HCT116 (cell line): ENCODE measurements at regions not wholly inside any gene's neighbourhood (a gene's known extent, or its start where the extent isn't known, plus 50 kb on each side); places are given as distances from the start of the nearest gene placed in this dataset.

Experiments
- ATAC-seq: fragments of 200-7000 bp; cut with Tn5 transposase; 2 replicates; pipeline ENCODE4 v1.9.1; 2020; ENCODE audit warnings: mild to moderate bottlenecking, moderate library complexity
- BruUV-seq: library from RNA; stranded (reverse); fragments of 400-500 nt; replicated peaks from 2 replicates; lab custom pipeline; 2021; lab: Mats Ljungman, UMichigan
- CTCF ChIA-PET: fragments of 300-600 bp; sonication (Branson Sonifier 250); formaldehyde crosslinking; loops from one replicate; lab custom pipeline; 2021; ENCODE audit warnings: antibody characterized with exemption; lab: Charles Lee
- POLR2A ChIA-PET: fragments of 300-600, 350-600 bp; sonication (Branson Sonifier 250); formaldehyde crosslinking; loops from one replicate; lab custom pipeline; 2021; ENCODE audit warnings: antibody characterized with exemption; lab: Charles Lee
- RAD21 ChIA-PET, 2 experiments: fragments of 300-600 bp; sonication (Branson Sonifier 250); formaldehyde crosslinking; loops; one replicate each; lab custom pipeline; 2023; ENCODE audit warnings: low total read pairs in 2 of 2; ENCODE audit not compliant: uncharacterized antibody in 2 of 2, unreplicated experiment in 2 of 2, low non-redundant PET in 1 of 2; lab: Charles Lee
- DNase-seq: peaks from one replicate; pipeline ENCODE4 v3.0.0-alpha.2; 2010; ENCODE audit warnings: low read depth, low spot score
- H2AFZ ChIP-seq: fragments of 200-600 bp; shearing (Covaris generic), sonication (generic); 2 replicates; pipeline ENCODE4 v1.6.1; 2017; ENCODE audit warnings: low read depth, mixed run types, mixed read lengths, antibody characterized with exemption, low read length; ENCODE audit not compliant: poor library complexity, severe bottlenecking
- H3K27ac ChIP-seq: 2 replicates; pipeline ENCODE4 v1.5.1; 2012; ENCODE audit warnings: low read depth, low read length
- H3K27me3 ChIP-seq: fragments of 200-600 bp; sonication (generic); 2 replicates; pipeline ENCODE4 v1.6.1; 2016; ENCODE audit warnings: mixed run types, low read length, mixed read lengths; ENCODE audit not compliant: insufficient read depth
- H3K36me3 ChIP-seq, 2 experiments: fragments of 200-500 bp in 1 of 2; fragments of 200-600 bp in 1 of 2; sonication (Bioruptor generic) in 1 of 2; sonication (generic) in 1 of 2; 2 replicates each; pipeline versions ENCODE4 v1.5.1 to v1.6.1; 2014 to 2016; ENCODE audit warnings: low read length in 2 of 2, inconsistent platforms in 1 of 2, mixed read lengths in 1 of 2, mixed run types in 1 of 2; ENCODE audit not compliant: insufficient read depth in 2 of 2, control insufficient read depth in 1 of 2
- H3K4me1 ChIP-seq, 2 experiments: fragments of 200-600 bp in 1 of 2; sonication (generic) in 1 of 2; 2 replicates each; pipeline versions ENCODE4 v1.5.1 to v1.6.1; 2012 to 2017; ENCODE audit warnings: low read length in 2 of 2, inconsistent platforms in 1 of 2, mild to moderate bottlenecking in 1 of 2, mixed read lengths in 1 of 2, mixed run types in 1 of 2, moderate library complexity in 1 of 2; ENCODE audit not compliant: insufficient read depth in 2 of 2, control insufficient read depth in 1 of 2
- H3K4me2 ChIP-seq: fragments of 200-600 bp; sonication (generic); 2 replicates; pipeline ENCODE4 v1.6.1; 2017; ENCODE audit warnings: mixed run types, low read length, mixed read lengths
- H3K4me3 ChIP-seq, 2 experiments: fragments of 200-600 bp in 1 of 2; sonication (generic) in 1 of 2; replicated peaks in 1 of 2; 2 replicates each; pipeline ENCODE4 v1.5.1; 2011 to 2016; ENCODE audit warnings: low read length in 2 of 2, control low read depth in 1 of 2, low read depth in 1 of 2, mild to moderate bottlenecking in 1 of 2, mixed read lengths in 1 of 2, mixed run types in 1 of 2
- H3K79me2 ChIP-seq: fragments of 200-600 bp; sonication (generic); 2 replicates; pipeline ENCODE4 v1.6.1; 2017; ENCODE audit warnings: mild to moderate bottlenecking, mixed run types, low read length, moderate library complexity, mixed read lengths; ENCODE audit not compliant: insufficient read depth
- H3K9ac ChIP-seq: fragments of 200-600 bp; sonication (generic); 2 replicates; pipeline ENCODE4 v1.6.1; 2016; ENCODE audit warnings: low read length, mixed read lengths
- H3K9me2 ChIP-seq: fragments of 200-600 bp; sonication (generic), shearing (Covaris generic); 2 replicates; pipeline ENCODE4 v1.6.1; 2017; ENCODE audit warnings: mixed run types, mild to moderate bottlenecking, moderate library complexity; ENCODE audit not compliant: insufficient read depth
- H3K9me3 ChIP-seq, 2 experiments: fragments of 200-500 bp in 1 of 2; fragments of 200-600 bp in 1 of 2; sonication (Bioruptor generic) in 1 of 2; sonication (generic) in 1 of 2; 2 replicates each; pipeline ENCODE4 v1.6.1; 2014 to 2017; ENCODE audit warnings: low read length in 2 of 2, mixed read lengths in 2 of 2, inconsistent platforms in 1 of 2, low read depth in 1 of 2, mild to moderate bottlenecking in 1 of 2, mixed run types in 1 of 2, moderate library complexity in 1 of 2; ENCODE audit not compliant: control insufficient read depth in 1 of 2, insufficient read depth in 1 of 2
- H4K20me1 ChIP-seq: fragments of 200-600 bp; sonication (generic), shearing (Covaris generic); 2 replicates; pipeline ENCODE4 v1.6.1; 2017; ENCODE audit warnings: mixed run types, mild to moderate bottlenecking, moderate library complexity; ENCODE audit not compliant: insufficient read depth
- CBX3 ChIP-seq: IDR thresholded peaks from 2 replicates; pipeline ENCODE4 v1.6.1; 2012; ENCODE audit warnings: low read depth
- ELF1 ChIP-seq: IDR thresholded peaks from 2 replicates; pipeline ENCODE4 v1.6.1; 2012; ENCODE audit warnings: low read depth, borderline replicate concordance
- EZH2phosphoT487 ChIP-seq: fragments of 200-600 bp; IDR thresholded peaks from 2 replicates; pipeline ENCODE4 v1.6.1; 2018; ENCODE audit warnings: antibody characterized with exemption, borderline replicate concordance
- FOSL1 ChIP-seq: IDR thresholded peaks from 2 replicates; pipeline ENCODE4 v1.6.1; 2012; ENCODE audit warnings: low read depth
- POLR2A ChIP-seq: IDR thresholded peaks from 2 replicates; pipeline ENCODE4 v1.7.0; 2011; ENCODE audit warnings: borderline replicate concordance; ENCODE audit not compliant: insufficient read depth, insufficient read length; ENCODE audit errors: extremely low read depth
- POLR2AphosphoS5 ChIP-seq: IDR thresholded peaks from 2 replicates; pipeline ENCODE4 v1.6.1; 2011; ENCODE audit warnings: mild to moderate bottlenecking, low read depth, low read length, moderate library complexity
- RAD21 ChIP-seq: IDR thresholded peaks from 2 replicates; pipeline ENCODE4 v1.6.1; 2012; ENCODE audit warnings: low read depth, mild to moderate bottlenecking
- SIN3A ChIP-seq: IDR thresholded peaks from 2 replicates; pipeline ENCODE4 v1.6.1; 2012; ENCODE audit warnings: low read depth
- TCF7L2 ChIP-seq: IDR thresholded peaks from 2 replicates; pipeline ENCODE4 v1.7.0; 2011; ENCODE audit warnings: borderline replicate concordance, inconsistent platforms; ENCODE audit not compliant: insufficient read depth, insufficient read length; ENCODE audit errors: extremely low read depth
- YY1 ChIP-seq: IDR thresholded peaks from 2 replicates; pipeline ENCODE4 v1.6.1; 2011; ENCODE audit warnings: low read length, low read depth, moderate library complexity, mild to moderate bottlenecking; ENCODE audit not compliant: insufficient replicate concordance; ENCODE audit errors: extremely low read depth
- ZFX ChIP-seq: fragments of 450-650 bp; IDR thresholded peaks from 2 replicates; pipeline ENCODE4 v1.6.1; 2017
- intact Hi-C: fragments of 100-400 bp; cut with micrococcal nuclease; formaldehyde crosslinking; loops from 2 replicates; pipeline ENCODE4 v1.10.0; 2022
- TF ChIP-seq, protein P1 (sequence below): IDR thresholded peaks from 2 replicates; pipeline ENCODE4 v1.6.1; 2012; ENCODE audit warnings: low read depth
- TF ChIP-seq, protein P2 (sequence below): IDR thresholded peaks from 2 replicates; pipeline ENCODE4 v1.6.1; 2011; ENCODE audit warnings: mild to moderate bottlenecking, low read length, moderate library complexity; ENCODE audit not compliant: insufficient replicate concordance; ENCODE audit errors: extremely low read depth
- TF ChIP-seq, protein P3 (sequence below), 3 experiments: fragments of 200-600 bp in 1 of 3; sonication (generic) in 1 of 3; IDR thresholded peaks in 2 of 3; conservative IDR thresholded peaks in 1 of 3; 2 replicates each; pipeline ENCODE4 v1.5.1; 2012 to 2017; ENCODE audit warnings: low read depth in 2 of 3, low read length in 2 of 3, antibody characterized with exemption in 1 of 3, borderline replicate concordance in 1 of 3, control low read depth in 1 of 3, mild to moderate bottlenecking in 1 of 3, mixed read lengths in 1 of 3, mixed run types in 1 of 3, moderate library complexity in 1 of 3; ENCODE audit not compliant: insufficient read depth in 1 of 3
- TF ChIP-seq, protein P4 (sequence below): IDR thresholded peaks from 2 replicates; pipeline ENCODE4 v1.6.1; 2012

DNA sequence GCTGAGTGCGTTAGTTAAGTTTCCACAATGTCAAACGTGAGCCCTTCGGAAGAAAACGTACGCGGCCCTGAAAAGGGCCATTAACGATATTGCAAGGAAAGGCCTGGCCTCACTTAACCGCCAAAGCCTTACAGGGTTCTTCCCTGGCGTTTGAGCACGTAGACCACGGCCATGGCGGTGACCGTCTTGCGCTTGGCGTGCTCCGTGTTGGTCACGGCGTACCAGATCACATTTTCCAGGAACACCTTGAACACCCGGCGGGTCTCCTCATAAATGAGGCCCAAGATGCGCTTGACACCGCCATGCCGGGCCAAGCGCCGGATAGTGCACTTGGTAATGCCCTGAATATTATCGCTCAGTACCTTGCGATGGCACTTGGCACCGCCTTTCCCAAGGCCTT lies 118.4 kb upstream of the BTN3A2 start:
- H3K4me1 ChIP-seq = peaks cover 0 to 9% of the 10 kb centered on the region in 2 experiments; a peak in 2 of 4 replicates
- no peak overlapping the region for H2AFZ ChIP-seq
- ChIA-PET POLR2A (interaction anchor here (1.2 kb wide), 1 partner anchor 51 kb away, joined by 4 read pairs; no protein-coding TSS in a partner anchor), RAD21 (no interaction called here), CTCF (no interaction called here)
- H3K27me3 ChIP-seq = no peaks in the 10 kb centered on the region
- H3K4me2 ChIP-seq = no peak overlapping the region
- no TSS peak for BruUV-seq
- DNase-seq (no peak), ATAC-seq (no peak)
- H4K20me1 ChIP-seq = no peaks in the 10 kb centered on the region
- no peaks in the 10 kb centered on the region for H3K79me2 ChIP-seq
- H3K4me3 ChIP-seq = no peak overlapping the region
- intact Hi-C loops = no loop called here
- H3K9me3 ChIP-seq = no peaks in the 10 kb centered on the region
- no peaks in the 10 kb centered on the region for H3K9me2 ChIP-seq
- no peak overlapping the region for H3K27ac ChIP-seq
- H3K36me3 ChIP-seq = no peaks in the 10 kb centered on the region
- TF ChIP-seq SIN3A = no peak
- TF ChIP-seq, protein P1, sequence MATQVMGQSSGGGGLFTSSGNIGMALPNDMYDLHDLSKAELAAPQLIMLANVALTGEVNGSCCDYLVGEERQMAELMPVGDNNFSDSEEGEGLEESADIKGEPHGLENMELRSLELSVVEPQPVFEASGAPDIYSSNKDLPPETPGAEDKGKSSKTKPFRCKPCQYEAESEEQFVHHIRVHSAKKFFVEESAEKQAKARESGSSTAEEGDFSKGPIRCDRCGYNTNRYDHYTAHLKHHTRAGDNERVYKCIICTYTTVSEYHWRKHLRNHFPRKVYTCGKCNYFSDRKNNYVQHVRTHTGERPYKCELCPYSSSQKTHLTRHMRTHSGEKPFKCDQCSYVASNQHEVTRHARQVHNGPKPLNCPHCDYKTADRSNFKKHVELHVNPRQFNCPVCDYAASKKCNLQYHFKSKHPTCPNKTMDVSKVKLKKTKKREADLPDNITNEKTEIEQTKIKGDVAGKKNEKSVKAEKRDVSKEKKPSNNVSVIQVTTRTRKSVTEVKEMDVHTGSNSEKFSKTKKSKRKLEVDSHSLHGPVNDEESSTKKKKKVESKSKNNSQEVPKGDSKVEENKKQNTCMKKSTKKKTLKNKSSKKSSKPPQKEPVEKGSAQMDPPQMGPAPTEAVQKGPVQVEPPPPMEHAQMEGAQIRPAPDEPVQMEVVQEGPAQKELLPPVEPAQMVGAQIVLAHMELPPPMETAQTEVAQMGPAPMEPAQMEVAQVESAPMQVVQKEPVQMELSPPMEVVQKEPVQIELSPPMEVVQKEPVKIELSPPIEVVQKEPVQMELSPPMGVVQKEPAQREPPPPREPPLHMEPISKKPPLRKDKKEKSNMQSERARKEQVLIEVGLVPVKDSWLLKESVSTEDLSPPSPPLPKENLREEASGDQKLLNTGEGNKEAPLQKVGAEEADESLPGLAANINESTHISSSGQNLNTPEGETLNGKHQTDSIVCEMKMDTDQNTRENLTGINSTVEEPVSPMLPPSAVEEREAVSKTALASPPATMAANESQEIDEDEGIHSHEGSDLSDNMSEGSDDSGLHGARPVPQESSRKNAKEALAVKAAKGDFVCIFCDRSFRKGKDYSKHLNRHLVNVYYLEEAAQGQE = no peak
- TF ChIP-seq YY1 = no peak
- TF ChIP-seq FOSL1 = no peak
- no peak for TF ChIP-seq POLR2AphosphoS5
- no peak for TF ChIP-seq RAD21
- TF ChIP-seq, protein P2, sequence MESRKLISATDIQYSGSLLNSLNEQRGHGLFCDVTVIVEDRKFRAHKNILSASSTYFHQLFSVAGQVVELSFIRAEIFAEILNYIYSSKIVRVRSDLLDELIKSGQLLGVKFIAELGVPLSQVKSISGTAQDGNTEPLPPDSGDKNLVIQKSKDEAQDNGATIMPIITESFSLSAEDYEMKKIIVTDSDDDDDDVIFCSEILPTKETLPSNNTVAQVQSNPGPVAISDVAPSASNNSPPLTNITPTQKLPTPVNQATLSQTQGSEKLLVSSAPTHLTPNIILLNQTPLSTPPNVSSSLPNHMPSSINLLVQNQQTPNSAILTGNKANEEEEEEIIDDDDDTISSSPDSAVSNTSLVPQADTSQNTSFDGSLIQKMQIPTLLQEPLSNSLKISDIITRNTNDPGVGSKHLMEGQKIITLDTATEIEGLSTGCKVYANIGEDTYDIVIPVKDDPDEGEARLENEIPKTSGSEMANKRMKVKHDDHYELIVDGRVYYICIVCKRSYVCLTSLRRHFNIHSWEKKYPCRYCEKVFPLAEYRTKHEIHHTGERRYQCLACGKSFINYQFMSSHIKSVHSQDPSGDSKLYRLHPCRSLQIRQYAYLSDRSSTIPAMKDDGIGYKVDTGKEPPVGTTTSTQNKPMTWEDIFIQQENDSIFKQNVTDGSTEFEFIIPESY = no peak
- TF ChIP-seq ZFX = no peak
- TF ChIP-seq, protein P3, sequence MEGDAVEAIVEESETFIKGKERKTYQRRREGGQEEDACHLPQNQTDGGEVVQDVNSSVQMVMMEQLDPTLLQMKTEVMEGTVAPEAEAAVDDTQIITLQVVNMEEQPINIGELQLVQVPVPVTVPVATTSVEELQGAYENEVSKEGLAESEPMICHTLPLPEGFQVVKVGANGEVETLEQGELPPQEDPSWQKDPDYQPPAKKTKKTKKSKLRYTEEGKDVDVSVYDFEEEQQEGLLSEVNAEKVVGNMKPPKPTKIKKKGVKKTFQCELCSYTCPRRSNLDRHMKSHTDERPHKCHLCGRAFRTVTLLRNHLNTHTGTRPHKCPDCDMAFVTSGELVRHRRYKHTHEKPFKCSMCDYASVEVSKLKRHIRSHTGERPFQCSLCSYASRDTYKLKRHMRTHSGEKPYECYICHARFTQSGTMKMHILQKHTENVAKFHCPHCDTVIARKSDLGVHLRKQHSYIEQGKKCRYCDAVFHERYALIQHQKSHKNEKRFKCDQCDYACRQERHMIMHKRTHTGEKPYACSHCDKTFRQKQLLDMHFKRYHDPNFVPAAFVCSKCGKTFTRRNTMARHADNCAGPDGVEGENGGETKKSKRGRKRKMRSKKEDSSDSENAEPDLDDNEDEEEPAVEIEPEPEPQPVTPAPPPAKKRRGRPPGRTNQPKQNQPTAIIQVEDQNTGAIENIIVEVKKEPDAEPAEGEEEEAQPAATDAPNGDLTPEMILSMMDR (IDR thresholded peaks at IDR 0.05 in 2 of 3, conservative IDR thresholded peaks at IDR 0.05 in 1 of 3; ENCODE audit: borderline replicate concordance in 1 of 3, insufficient read depth in 1 of 3, low read depth in 2 of 3, low read length in 2 of 3) = no peak
- TF ChIP-seq TCF7L2 = no peak
- no peak for TF ChIP-seq POLR2A
- no peak for TF ChIP-seq ELF1
- no peak for TF ChIP-seq CBX3
- no peak for TF ChIP-seq EZH2phosphoT487
- TF ChIP-seq, protein P4, sequence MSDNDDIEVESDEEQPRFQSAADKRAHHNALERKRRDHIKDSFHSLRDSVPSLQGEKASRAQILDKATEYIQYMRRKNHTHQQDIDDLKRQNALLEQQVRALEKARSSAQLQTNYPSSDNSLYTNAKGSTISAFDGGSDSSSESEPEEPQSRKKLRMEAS = no peak
- no peak overlapping the region for H3K9ac ChIP-seq
